ENCODE measurements at regions not wholly inside any gene's neighbourhood (a gene's known extent, or its start where the extent isn't known, plus 50 kb on each side); places are given as distances from the start of the nearest gene placed in this dataset.

- DNase-seq, result no peak
Observed at GRCh38 chr2:2862386-2862785, 515.2 kb downstream of the EIPR1 start.

GRCh38 chr2:2861666-2862240 is 515.9 kb downstream of the EIPR1 start:
- DNase-seq, result no peak

GRCh38 chr2:2860589-2861300 is 516.9 kb downstream of the EIPR1 start:
- DNase-seq, result no peak

GRCh38 chr2:2859732-2860131 is 517.9 kb downstream of the EIPR1 start:
- DNase-seq, result no peak

GRCh38 chr2:2859164-2859563 is 518.5 kb downstream of the EIPR1 start:
- no peak for DNase-seq

GRCh38 chr2:2856723-2857415 is 520.7 kb downstream of the EIPR1 start:
- DNase-seq, result no peak

- no peak for DNase-seq
Observed at GRCh38 chr2:2855297-2855696, 522.3 kb downstream of the EIPR1 start.

GRCh38 chr2:2853346-2853745 is 522.3 kb upstream of the MYT1L start:
- DNase-seq, result no peak

- DNase-seq, result no peak
Observed at GRCh38 chr2:2851806-2852777, 521.0 kb upstream of the MYT1L start.

- DNase-seq, result no peak
Observed at GRCh38 chr2:2851316-2851715, 520.2 kb upstream of the MYT1L start.

GRCh38 chr2:2850859-2851258 is 519.8 kb upstream of the MYT1L start:
- DNase-seq, result no peak

GRCh38 chr2:2850218-2850755 is 519.2 kb upstream of the MYT1L start:
- no peak for DNase-seq

GRCh38 chr2:2849464-2850217 is 518.6 kb upstream of the MYT1L start:
- DNase-seq, result no peak

- DNase-seq, result no peak
Observed at GRCh38 chr2:2848621-2849333, 517.7 kb upstream of the MYT1L start.

- no peak for DNase-seq
Observed at GRCh38 chr2:2848198-2848597, 517.1 kb upstream of the MYT1L start.

- DNase-seq, result no peak
Observed at GRCh38 chr2:2847209-2847676, 516.2 kb upstream of the MYT1L start.

GRCh38 chr2:2846332-2847208 is 515.5 kb upstream of the MYT1L start:
- DNase-seq, result no peak

- no peak for DNase-seq
Observed at GRCh38 chr2:2845806-2846315, 514.8 kb upstream of the MYT1L start.

- DNase-seq, result no peak
Observed at GRCh38 chr2:2845267-2845666, 514.2 kb upstream of the MYT1L start.

- DNase-seq, result no peak
Observed at GRCh38 chr2:2843969-2844548, 513.0 kb upstream of the MYT1L start.

Measured in CD4-positive, alpha-beta T cell treated with Interleukin-12 subunit alpha and Interleukin-12 subunit beta, for 1 hour (primary cell).